ENCODE measurements at regions not wholly inside any gene's neighbourhood (a gene's known extent, or its start where the extent isn't known, plus 50 kb on each side); places are given as distances from the start of the nearest gene placed in this dataset.

DNA sequence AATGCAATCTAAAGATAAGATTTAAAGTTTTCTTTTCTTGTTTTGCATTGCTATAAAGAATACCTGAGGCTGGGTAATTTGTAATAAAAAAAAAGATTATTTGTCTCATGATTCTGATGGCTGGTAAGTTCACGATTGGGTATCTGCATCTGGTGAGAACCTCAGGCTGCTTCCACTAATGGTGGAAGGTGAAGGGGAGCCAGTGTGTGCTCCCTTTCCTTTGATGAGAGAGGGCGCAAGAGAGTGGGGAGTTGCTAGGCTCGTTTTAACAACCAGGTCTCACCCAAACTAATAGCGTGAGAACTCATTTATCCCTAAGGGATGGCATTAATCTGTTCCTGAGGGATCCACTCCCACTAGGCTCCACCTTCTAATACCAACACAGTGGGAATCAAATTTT lies 353.2 kb downstream of the BTBD3 start:
- TF ChIP-seq POLR2A (IDR thresholded peaks at IDR 0.05), result no peak
- TF ChIP-seq, protein P1, sequence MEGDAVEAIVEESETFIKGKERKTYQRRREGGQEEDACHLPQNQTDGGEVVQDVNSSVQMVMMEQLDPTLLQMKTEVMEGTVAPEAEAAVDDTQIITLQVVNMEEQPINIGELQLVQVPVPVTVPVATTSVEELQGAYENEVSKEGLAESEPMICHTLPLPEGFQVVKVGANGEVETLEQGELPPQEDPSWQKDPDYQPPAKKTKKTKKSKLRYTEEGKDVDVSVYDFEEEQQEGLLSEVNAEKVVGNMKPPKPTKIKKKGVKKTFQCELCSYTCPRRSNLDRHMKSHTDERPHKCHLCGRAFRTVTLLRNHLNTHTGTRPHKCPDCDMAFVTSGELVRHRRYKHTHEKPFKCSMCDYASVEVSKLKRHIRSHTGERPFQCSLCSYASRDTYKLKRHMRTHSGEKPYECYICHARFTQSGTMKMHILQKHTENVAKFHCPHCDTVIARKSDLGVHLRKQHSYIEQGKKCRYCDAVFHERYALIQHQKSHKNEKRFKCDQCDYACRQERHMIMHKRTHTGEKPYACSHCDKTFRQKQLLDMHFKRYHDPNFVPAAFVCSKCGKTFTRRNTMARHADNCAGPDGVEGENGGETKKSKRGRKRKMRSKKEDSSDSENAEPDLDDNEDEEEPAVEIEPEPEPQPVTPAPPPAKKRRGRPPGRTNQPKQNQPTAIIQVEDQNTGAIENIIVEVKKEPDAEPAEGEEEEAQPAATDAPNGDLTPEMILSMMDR (IDR thresholded peaks at IDR 0.05), result no peak
- no peak for TF ChIP-seq POLR2AphosphoS5 (IDR thresholded peaks at IDR 0.05)
